ENCODE measurements at regions not wholly inside any gene's neighbourhood (a gene's known extent, or its start where the extent isn't known, plus 50 kb on each side); places are given as distances from the start of the nearest gene placed in this dataset.

GRCh38 chr10:78247821-78248220 lies 214.2 kb downstream of the RPS24 start:
- no peak for DNase-seq (ENCODE audit: low spot score)
- Mint-ChIP-seq H3K27ac (ENCODE audit: unreplicated experiment) (no peak overlapping the region), H3K36me3 (ENCODE audit: low read depth) (peaks cover 1% of the 10 kb centered on the region), H3K4me1 (ENCODE audit: low read depth) (no peaks in the 10 kb centered on the region), H3K9me3 (ENCODE audit: low read depth) (no peaks in the 10 kb centered on the region), H3K27me3 (ENCODE audit: low read depth) (no peaks in the 10 kb centered on the region), H3K4me3 (ENCODE audit: unreplicated experiment) (no peak overlapping the region)
- no peak for TF ChIP-seq CTCF (IDR thresholded peaks at IDR 0.05)

GRCh38 chr10:78248651-78249464 lies 215.2 kb downstream of the RPS24 start:
- Mint-ChIP-seq H3K4me1 (ENCODE audit: low read depth) (peaks cover 6% of the 10 kb centered on the region), H3K9me3 (ENCODE audit: low read depth) (no peaks in the 10 kb centered on the region), H3K27me3 (ENCODE audit: low read depth) (no peaks in the 10 kb centered on the region), H3K36me3 (ENCODE audit: low read depth) (peaks cover 1% of the 10 kb centered on the region), H3K4me3 (ENCODE audit: unreplicated experiment) (no peak overlapping the region), H3K27ac (ENCODE audit: unreplicated experiment) (no peak overlapping the region)
- DNase-seq (ENCODE audit: low spot score) = no peak
- TF ChIP-seq CTCF (IDR thresholded peaks at IDR 0.05) = no peak

GRCh38 chr10:78249690-78250089 lies 216.0 kb downstream of the RPS24 start:
- Mint-ChIP-seq H3K4me1 (ENCODE audit: low read depth) (peaks cover 13% of the 10 kb centered on the region), H3K4me3 (ENCODE audit: unreplicated experiment) (no peak overlapping the region), H3K27me3 (ENCODE audit: low read depth) (no peaks in the 10 kb centered on the region), H3K36me3 (ENCODE audit: low read depth) (peaks cover 1% of the 10 kb centered on the region), H3K9me3 (ENCODE audit: low read depth) (no peaks in the 10 kb centered on the region), H3K27ac (ENCODE audit: unreplicated experiment) (no peak overlapping the region)
- DNase-seq (ENCODE audit: low spot score) = no peak
- no peak for TF ChIP-seq CTCF (IDR thresholded peaks at IDR 0.05)

GRCh38 chr10:78250313-78251015 lies 216.8 kb downstream of the RPS24 start:
- H3K27me3 Mint-ChIP-seq (ENCODE audit: low read depth) = no peaks in the 10 kb centered on the region
- no peak overlapping the region for H3K4me3 Mint-ChIP-seq (ENCODE audit: unreplicated experiment)
- no peak overlapping the region for H3K27ac Mint-ChIP-seq (ENCODE audit: unreplicated experiment)
- no peak for DNase-seq (ENCODE audit: low spot score)
- H3K9me3 Mint-ChIP-seq (ENCODE audit: low read depth) = no peaks in the 10 kb centered on the region
- peaks cover 1% of the 10 kb centered on the region for H3K36me3 Mint-ChIP-seq (ENCODE audit: low read depth)
- TF ChIP-seq CTCF (IDR thresholded peaks at IDR 0.05) = no peak
- H3K4me1 Mint-ChIP-seq (ENCODE audit: low read depth) = peaks cover 21% of the 10 kb centered on the region

GRCh38 chr10:78251016-78251385 lies 217.3 kb downstream of the RPS24 start:
- H3K4me3 Mint-ChIP-seq (ENCODE audit: unreplicated experiment) = no peak overlapping the region
- TF ChIP-seq CTCF (IDR thresholded peaks at IDR 0.05) = no peak
- H3K27ac Mint-ChIP-seq (ENCODE audit: unreplicated experiment) = no peak overlapping the region
- no peaks in the 10 kb centered on the region for H3K36me3 Mint-ChIP-seq (ENCODE audit: low read depth)
- no peaks in the 10 kb centered on the region for H3K27me3 Mint-ChIP-seq (ENCODE audit: low read depth)
- no peaks in the 10 kb centered on the region for H3K9me3 Mint-ChIP-seq (ENCODE audit: low read depth)
- DNase-seq (ENCODE audit: low spot score) = no peak
- H3K4me1 Mint-ChIP-seq (ENCODE audit: low read depth) = peaks cover 26% of the 10 kb centered on the region
